ENCODE measurements at regions not wholly inside any gene's neighbourhood (a gene's known extent, or its start where the extent isn't known, plus 50 kb on each side); places are given as distances from the start of the nearest gene placed in this dataset.

GRCh38 chr9:135245482-135246247, 158.2 kb downstream of the OLFM1 start:
- DNase-seq (ENCODE audit: low read depth) = no peak
- no peak overlapping the region for H3K4me3 ChIP-seq (ENCODE audit: control insufficient read depth, low read depth, low read length)
- no peak for TF ChIP-seq CTCF (conservative IDR thresholded peaks at IDR 0.05; ENCODE audit: control insufficient read depth, insufficient read depth, low read depth, low read length)

- no peak overlapping the region for H3K4me3 ChIP-seq (ENCODE audit: control insufficient read depth, low read depth, low read length)
- no peak for DNase-seq (ENCODE audit: low read depth)
- no peak for TF ChIP-seq CTCF (conservative IDR thresholded peaks at IDR 0.05; ENCODE audit: control insufficient read depth, insufficient read depth, low read depth, low read length)
These were observed 159.1 kb downstream of the OLFM1 start for GRCh38 chr9:135246248-135247205.

DNA sequence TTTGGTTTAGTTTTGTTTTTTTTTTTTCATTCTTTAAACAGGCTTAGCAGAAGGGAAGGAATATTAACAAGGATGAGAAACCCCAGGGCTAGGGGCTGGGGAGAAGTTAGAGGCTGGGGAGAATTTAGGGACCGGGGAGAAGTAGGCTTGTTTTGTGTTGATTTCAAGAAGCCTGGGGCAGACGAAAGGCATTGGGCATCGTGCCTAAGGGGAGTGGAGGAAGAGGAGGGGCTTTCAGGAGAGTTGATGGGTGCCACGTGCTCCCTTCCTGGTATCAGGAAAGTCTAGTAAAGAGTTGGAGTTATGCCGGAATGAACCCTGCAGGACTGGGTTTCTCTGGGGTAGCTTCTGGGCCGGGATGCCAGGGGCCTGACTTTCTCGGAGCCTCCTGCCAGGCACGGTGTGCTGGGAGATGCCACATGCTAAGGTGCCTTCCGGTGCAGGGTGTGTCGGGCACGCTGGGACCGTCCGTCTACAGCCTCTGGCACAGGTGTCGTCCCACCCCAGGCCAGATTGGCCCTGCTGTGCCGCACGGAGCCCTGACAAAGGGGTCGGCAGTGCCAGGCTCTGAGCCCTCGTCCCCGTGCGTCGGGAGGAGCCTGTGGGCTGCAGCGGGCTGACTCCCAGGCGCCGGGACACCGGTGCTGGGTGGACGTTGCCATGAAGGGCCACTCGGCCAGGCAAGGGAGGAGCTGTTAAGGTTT, 159.9 kb downstream of the OLFM1 start:
- DNase-seq (ENCODE audit: low read depth) = no peak
- no peak for TF ChIP-seq CTCF (conservative IDR thresholded peaks at IDR 0.05; ENCODE audit: control insufficient read depth, insufficient read depth, low read depth, low read length)

DNA sequence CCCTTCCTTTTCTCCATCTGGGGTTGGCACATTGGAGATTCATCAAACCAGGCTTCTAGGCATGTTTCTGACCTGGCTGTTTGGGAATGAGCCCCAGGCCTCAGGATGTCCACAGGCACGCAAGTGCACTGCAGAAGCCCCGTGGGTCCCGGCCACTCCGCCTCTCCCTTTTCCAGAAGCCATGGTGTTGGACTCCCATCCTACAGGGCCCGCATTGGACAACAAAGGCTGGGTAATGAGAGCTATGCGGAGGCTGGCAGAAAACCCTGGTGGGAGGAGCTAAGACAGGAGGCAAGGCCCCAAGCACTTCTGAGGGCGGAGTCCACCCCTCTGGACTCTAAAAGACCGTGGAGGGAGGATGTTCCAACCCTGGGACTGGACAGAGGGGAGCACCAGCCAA, 160.6 kb downstream of the OLFM1 start:
- TF ChIP-seq CTCF (conservative IDR thresholded peaks at IDR 0.05; ENCODE audit: control insufficient read depth, insufficient read depth, low read depth, low read length) = no peak
- H3K4me3 ChIP-seq (ENCODE audit: control insufficient read depth, low read depth, low read length) = no peak overlapping the region
- no peak for DNase-seq (ENCODE audit: low read depth)

More for the DNA sequence above, 159.9 kb downstream of the OLFM1 start:
- no peak overlapping the region for H3K4me3 ChIP-seq (ENCODE audit: control insufficient read depth, low read depth, low read length)

GRCh38 chr9:135248721-135249120, 161.3 kb downstream of the OLFM1 start:
- no peak overlapping the region for H3K4me3 ChIP-seq (ENCODE audit: control insufficient read depth, low read depth, low read length)
- no peak for TF ChIP-seq CTCF (conservative IDR thresholded peaks at IDR 0.05; ENCODE audit: control insufficient read depth, insufficient read depth, low read depth, low read length)
- DNase-seq (ENCODE audit: low read depth) = no peak

GRCh38 chr9:135249191-135249590, 161.7 kb downstream of the OLFM1 start:
- DNase-seq (ENCODE audit: low read depth) = no peak
- no peak for TF ChIP-seq CTCF (conservative IDR thresholded peaks at IDR 0.05; ENCODE audit: control insufficient read depth, insufficient read depth, low read depth, low read length)
- no peak overlapping the region for H3K4me3 ChIP-seq (ENCODE audit: control insufficient read depth, low read depth, low read length)

Data from fibroblast of mammary gland (primary cell).